Ovary (tissue), 3 donors: ENCODE measurements at regions not wholly inside any gene's neighbourhood (a gene's known extent, or its start where the extent isn't known, plus 50 kb on each side); places are given as distances from the start of the nearest gene placed in this dataset.
"Not testable (repeated sequence)": the region's sequence is repeated elsewhere in the genome, so short reads cannot be mapped to it uniquely, and the experiment has no call there.

Source experiments
- CTCF ChIP-seq, 3 donors: fragments of 450-650 bp in 2 of 3; fragments of 200-600 bp in 1 of 3; IDR thresholded peaks; one replicate each; pipeline versions ENCODE4 v1.5.1 to v1.8.0; 2016 to 2022; ENCODE audit warnings: antibody characterized with exemption in 3 of 3, mild to moderate bottlenecking in 1 of 3
- EP300 ChIP-seq: sonication (generic); formaldehyde crosslinking; IDR thresholded peaks from one replicate; pipeline ENCODE4 v1.6.1; 2017; ENCODE audit warnings: antibody characterized with exemption
- donor health status: DM: no; HTN: no; CAD: no.

DNA sequence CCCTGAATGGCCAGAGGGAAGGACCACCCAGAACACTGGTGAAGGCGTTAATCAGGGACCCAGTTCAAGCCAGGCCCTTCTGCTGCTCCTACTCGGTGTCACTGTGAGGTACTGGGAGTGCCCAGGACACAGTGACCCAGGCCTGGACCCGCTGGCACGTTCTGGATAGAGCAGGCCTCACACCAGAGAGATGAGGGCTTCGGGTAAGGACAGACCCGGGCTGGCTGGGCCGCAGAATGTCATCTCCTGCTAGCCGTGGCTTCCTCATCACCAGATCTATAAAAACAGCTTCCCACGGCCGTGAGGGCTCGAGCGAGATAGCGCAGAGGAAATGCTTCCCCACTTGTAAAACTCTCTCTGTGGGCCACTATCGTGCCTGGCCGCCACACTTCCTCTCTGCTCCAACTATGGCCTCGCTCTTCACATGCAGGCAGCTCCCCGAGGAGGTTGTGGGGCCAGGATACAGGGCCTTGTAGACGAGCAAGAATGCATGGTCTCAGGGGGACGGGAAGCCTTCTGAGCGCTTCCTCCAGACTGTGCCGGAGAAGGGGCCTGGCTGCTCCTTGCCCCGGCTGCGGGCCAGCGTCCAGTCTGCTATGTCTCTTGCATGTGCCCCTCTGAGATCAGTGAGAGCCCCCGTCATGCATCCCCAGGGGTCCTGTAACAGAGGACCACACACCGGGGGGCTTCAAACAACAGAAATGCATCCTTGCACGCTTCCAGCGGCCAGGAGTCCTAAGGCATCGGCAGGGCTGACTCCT lies 161.6 kb upstream of the ZNF469 start:
- TF ChIP-seq EP300; CTCF (IDR thresholded peaks at IDR 0.05): not testable (repeated sequence)
